Limb (tissue), 2 donors: ENCODE measurements at regions not wholly inside any gene's neighbourhood (a gene's known extent, or its start where the extent isn't known, plus 50 kb on each side); places are given as distances from the start of the nearest gene placed in this dataset.

Source experiments
- DNase-seq, 2 donors: peaks; one replicate each; pipeline ENCODE4 v3.0.0-alpha.2; 2016; ENCODE audit errors: extremely low spot score in 2 of 2

DNA sequence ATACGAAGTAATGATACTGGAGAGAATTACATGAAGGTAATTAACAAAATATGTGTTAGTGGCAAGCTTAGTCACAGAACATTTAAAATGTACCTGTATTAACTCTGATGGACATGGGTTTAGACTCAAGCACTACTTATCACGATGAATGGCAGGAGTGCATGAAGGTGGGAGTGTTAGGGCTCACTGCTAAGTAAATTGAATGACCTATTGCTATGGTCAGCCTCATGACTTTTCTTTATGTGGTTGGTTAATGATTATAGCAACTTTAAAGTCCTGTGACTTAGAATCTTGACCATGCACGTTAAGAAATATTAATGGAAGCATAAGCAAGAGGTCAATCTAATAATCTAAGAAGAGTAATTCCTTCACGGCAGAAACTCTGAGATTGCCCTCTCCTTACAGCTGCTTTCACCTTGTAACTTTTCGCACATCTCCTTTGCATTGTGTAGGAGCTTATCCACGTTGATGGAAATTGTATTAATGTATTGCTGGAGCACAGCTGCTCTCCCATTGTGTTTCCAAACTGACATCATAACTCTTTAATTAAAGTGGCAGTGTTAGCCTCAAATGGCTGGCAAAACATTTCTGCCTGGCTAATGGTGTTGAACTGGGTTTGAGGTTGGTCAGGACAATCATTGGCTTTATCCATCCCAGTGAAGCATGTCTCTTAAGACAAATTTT lies 114.5 kb downstream of the RXFP2 start:
- DNase-seq: no peak

DNA sequence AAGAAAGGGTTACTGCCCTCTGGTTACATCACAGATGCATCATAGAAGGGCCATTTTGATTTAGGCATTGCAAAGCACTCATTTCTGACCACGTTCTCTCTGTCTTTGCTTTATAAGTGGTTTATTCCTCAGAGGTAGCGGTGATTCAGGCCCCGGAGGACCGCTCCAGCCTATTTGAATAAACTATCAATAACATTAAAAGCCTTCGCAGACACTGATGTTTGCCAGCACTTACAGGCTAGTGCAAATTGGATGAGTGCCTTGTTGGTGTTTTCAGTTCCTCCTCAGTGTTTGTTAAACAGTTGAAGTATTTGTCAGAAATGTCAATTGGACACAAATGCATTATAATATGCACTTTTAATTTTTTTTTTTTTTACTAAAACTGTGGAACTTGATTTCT lies 120.2 kb downstream of the RXFP2 start:
- DNase-seq: no peak

DNA sequence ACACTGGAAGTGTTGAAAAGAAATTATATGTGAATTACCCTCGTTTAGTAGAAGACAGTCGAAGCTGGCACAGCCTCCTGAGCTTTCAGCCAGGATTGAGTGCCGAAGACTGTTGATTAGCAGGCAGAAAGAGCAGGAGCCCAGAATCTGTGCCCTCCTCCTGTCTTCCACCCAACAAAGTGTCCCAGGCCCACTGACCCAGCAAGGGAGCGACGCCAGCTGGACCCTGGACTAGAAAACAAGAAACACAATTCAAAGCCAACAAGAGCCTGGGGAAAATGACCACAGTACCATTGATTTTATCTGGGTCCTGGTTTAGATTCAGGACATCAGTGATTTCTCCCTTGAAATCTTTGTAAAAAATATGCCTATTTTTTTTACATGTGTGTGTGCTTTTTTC lies 120.7 kb downstream of the RXFP2 start:
- DNase-seq: no peak

DNA sequence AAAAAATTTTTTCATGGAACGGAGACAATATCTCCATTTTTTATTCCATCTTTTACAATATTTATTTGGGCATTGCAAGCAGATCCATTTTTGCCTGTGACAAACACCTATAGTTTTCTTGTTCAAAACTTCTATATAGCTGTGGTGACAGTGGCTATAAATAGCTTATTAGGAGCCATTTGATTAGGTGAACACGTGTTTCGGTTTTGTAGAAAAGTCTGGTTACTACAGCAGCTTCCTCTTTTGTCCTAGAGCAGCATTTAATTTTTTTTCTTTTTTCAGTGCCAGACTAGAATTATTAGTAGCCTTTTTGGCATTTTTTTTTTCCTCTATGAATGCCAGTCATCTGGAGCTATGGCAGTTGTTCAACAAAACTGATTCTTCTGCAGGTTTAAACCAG lies 123.5 kb downstream of the RXFP2 start:
- DNase-seq: no peak

DNA sequence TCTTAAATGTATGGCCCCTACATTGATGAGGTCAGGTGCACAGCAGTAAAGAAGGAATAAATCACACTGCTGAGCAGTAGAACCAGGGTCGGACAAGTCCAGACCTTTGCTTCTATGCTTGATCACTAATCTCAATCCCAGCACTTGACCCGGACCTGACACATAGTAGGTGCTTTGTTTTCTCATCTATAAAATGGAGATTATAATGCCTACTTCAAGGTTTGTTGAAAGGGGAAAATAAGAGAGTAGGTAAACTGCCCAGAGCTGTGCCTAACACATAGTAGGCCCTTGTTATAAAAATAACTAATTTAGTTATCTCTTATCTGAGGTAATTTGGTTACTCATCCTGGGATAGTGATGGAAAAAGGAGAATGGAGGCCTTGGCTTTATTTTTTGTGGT lies 125.0 kb downstream of the RXFP2 start:
- no peak for DNase-seq

DNA sequence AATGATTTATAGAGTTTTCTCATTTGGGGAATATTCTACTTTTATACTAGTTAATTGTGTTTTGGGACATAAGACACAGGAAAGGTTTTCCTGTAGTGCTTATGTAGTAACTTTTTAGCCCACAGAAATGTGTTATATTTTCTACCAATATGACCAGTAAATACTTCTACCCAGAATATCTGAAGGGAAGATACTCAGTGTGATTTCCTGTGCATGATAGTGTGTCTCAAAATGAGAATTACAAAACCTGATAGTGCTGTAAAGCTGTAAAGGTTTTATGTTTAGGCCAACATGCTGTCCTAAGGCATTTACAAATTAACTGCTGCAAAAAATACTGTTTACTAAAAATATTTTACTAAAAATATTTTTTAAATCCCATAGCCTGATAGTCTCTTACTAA lies 126.8 kb downstream of the RXFP2 start:
- no peak for DNase-seq

DNA sequence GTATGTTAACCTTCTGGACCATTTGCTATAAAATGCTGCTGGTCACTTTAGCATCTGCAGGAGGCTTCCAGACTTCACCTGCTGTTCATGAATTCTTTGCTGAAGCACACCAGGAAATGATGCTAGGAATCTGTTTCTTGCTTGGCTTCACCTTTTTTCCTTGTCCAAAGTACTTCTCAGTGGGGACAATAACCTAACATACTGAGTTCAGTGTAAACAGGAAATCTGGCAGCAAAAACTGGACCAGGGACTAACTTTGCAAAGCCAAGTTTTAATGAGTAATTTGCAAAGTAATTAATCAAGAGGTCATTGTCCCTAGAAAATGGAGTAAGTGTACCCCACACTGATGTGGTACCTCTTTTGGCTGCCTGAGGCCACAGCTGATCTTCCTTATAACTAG lies 128.4 kb downstream of the RXFP2 start:
- no peak for DNase-seq

DNA sequence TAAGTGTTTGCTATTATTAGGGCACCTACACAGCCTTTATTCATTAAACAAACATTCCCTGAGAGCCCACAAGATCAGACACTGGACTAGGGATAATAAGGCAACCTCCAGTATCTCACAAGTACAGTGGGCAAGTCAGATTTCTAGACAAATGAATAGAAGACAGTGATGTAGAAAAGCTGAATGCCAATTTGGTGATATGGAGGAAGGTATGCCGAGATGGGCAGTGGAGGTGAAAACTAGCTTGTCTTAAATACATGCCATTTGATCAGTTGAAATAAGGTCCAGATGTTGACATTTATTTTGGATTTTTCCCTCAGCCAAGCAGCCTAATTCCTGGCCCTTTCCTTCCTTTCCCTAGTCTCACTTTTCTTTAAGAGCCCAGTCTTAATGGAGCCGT lies 130.3 kb downstream of the RXFP2 start:
- DNase-seq: no peak

DNA sequence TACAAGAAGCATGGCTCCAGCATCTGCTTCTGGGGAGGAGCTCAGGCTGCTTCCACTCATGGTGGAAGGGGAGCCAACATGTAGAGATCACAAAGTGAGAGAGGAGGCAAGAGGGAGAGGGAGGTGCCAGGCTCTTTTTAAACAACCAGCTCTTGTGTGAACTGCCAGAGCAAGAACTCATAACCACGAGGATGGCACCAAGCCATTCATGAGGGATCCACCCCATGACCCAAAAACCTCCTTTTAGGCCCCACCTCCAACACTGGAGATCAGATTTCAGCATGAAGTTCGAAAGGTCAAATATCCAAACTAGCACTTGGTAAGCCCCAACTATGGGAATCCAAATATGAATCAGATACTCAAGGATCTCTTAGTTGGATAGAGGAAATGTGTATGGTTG lies 131.2 kb downstream of the RXFP2 start:
- DNase-seq: no peak

DNA sequence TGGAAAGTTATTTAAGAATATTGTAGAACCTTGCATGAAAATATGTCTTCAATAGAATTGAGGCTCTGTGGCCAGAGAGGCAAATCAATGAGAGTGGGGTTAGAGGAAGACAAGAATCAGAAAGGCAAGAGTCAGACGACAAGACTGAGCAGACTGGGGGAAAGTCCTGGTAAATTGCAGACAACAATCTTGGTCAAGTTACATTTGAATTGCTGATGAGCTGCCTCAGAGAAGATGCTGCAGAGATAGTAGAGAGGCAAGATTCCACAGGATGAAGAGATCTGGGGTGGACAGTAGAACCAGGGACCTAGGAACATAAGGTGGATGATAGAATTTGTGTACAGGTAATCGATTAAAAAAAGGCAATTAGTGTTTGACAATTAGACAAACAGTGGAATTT lies 133.8 kb downstream of the RXFP2 start:
- DNase-seq: no peak

DNA sequence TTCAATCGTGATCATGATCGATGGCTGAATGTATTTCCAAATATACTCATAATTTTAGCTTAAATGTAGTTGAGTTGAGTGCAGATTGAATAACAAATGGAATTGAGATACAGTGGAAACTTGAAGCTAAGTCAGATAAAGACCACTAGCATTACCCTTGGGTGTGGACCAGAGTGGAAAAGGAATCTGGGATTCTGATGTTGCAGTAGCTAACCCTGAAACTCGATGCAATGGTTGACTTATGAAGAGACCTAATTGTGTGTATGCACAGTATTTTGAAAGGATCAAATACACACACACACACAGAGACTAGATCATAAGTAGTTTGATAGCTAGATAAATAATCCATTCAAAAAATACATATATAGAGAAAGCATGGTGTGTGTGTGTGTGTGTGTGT lies 135.8 kb downstream of the RXFP2 start:
- DNase-seq: no peak

DNA sequence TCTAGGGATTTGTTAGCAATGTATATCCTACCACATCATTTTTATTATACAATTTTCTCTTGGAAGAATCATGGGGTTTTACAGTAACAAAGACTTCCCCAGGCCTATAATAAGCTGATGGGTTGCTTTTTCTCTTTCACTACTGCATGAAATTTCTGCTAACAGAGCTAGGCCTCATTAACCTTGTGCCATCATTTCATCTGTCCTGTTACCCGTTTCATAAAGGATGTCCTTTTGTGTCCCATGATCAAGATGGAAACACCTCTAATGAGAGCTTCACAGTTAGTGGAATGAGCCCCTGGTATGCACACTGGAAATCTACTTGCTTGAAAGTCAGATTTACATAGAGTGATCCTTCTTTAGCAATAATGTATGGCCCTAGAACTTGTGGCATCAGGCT lies 138.7 kb downstream of the RXFP2 start:
- no peak for DNase-seq

DNA sequence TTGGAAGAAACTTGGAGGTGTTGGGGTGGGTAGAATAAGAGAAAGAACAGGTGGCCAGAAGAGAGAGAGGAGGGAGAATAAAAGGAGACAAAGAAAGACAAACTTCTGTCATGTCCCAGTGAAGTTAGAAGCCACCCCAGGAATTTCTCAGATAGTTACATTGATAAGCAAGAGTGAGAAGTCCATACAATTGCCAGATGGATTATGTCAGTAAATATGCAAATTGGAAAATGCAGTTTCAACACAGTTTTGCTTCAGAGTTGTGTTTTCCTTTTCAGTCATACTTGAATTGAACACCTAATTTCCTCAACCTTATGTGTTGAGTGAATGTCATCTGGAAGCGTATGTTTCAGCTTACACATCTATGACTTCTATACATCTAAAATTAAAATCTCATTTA lies 139.2 kb downstream of the RXFP2 start:
- DNase-seq: no peak

DNA sequence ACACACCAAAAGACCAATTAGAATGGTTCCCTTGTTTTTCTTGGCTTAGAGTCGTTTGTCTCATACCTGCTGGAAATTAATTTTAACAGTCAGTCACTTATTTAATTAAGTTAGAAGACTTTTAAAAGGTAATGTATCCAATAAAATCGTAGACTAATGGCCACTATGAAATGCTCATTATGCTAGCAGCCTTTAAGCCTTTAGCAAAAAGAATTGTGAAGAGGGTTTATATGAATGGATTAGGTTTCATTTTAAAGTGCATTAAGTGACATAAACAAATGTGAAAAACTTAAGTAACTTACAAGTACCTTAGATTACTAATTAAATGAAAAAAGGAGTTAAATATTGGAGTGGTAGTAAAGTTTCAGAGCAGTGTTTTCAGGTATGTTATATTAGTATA lies 139.6 kb downstream of the RXFP2 start:
- DNase-seq: no peak

DNA sequence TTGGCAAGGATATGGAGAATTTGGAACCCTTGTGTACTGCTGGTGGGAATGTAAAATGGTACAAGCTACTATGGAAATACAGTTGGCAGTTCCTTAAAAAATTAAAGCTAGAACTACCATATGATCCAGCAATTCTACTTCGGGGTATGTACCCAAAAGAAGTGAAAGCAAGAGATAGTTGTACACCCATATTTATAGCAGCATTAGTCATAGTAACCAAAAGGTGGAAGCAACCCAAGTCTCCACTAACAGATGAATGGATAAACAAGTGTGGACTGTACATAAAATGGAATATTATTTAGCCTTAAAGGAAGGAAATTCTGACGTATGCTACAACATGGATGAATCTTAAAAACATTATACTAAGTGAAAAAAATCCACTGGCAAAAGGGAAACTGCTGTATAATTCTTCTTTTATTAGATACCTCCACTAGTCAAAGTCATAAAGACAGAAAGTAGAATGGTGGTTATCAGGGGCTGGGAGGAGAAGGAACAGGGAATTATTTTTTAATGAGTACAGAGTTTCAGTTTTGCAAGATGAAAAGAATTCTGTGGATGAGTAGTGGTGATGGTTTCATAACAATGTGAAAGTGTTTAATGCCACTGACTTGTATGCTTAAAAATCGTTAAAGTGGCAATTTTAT lies 141.6 kb downstream of the RXFP2 start:
- DNase-seq: no peak

DNA sequence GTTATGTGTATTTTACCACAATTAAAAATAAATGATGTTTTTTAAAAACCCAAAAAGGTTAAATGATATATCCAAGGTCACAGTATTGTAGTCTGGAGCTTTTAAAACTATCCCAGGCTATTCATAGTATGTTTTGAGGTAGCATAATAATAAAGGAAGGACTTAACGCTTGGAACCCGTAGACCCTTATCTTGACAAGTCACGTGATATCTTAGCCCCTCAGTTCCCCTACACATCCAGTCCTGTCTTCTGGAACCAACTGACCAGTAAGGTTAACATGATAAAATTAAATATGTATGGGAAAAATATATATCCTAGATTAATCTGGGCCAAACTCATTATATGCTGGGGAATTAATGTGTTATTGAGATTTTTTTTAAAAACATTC lies 142.2 kb downstream of the RXFP2 start:
- DNase-seq: no peak

DNA sequence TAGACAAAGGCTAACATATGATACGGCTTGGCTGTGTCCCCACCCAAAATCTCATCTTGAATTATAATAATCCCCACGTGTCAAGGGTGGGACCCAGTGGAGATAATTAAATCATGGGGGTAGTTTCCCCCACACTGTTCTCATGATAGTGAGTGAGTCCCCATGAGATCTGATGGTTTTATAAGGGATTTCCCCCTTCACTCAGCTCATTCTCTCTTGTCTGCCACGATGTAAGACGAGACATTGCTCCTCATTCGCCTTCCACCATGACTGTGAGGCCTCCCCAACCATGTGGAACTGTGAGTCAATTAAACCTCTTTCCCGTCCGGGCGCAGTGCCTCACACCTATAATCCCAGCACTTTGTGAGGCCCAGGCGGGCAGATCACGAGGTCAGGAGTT lies 143.5 kb downstream of the RXFP2 start:
- no peak for DNase-seq

DNA sequence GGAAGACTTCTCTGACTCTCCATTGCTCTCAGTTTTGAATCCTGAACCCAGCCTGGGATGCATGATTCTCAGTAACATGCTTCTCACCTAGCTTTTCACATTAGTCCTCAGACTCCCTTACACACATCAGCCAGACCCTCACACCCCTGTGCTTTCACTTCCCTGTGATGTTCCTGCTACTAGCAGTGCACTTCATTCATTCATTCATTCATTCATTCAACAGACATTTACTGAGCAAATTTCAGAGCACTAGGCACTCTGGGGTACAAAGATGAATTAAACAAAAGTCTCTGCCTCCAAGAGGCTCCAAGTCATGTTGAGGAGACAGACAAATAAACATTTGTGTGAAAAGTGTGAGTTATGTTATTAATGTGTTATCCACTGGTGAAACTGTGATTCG lies 145.2 kb downstream of the RXFP2 start:
- no peak for DNase-seq

DNA sequence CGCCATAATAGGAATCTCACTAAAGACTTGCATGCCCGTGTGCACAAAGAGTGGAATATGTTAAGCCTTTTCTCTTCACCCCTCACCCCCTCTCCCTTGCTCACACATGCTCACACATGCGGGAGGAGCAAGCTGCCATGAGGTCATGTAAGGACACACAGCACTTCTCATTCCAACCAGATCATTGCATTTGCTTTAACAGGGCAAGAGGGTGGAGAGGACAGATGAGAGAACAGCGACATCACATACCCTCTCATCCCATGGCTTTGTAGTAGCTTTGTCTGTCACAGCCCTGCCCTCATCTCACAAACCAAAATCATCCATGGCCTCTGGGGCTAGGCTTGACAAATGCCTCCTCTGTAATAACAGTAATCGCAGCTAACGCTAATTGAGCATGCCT lies 145.6 kb upstream of the FRY start:
- no peak for DNase-seq

DNA sequence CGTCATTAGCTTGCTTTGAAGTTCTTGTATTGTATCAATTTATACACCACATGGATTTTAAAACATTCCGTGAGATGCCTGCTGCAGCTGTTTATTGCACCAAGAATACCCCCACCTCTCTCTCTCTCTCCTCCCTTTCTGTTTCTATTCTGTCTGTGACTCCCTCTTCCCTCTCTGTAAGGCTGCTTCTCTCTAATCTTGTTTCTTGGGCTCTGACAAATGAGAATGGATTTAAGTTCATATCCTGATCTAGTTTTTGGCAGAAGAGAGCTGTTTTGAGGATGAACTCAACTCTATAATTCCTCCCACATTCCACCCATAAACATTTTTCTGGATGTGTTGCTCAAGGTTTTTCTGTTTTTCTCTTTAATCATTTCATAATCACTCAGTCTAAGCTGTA lies 144.3 kb upstream of the FRY start:
- DNase-seq: no peak

DNA sequence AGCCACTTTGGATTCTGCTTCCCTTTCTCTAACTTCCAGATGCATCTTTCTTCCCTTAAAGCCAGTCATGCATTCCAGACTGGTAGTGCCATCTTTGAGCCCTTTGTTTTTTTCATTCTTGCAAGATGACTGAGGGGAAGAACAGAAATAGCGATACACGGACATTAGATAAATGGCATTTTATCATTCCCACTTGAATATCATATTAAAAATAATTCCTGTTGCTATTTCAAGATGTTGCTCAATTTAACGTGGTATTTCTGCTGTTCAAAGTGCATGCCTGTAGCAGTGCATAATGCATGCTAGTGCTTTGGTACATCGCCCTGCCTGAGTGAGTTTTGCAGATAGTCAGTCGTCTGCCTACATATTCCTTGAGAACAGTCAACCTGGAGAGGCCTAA lies 140.6 kb upstream of the FRY start:
- DNase-seq: no peak

DNA sequence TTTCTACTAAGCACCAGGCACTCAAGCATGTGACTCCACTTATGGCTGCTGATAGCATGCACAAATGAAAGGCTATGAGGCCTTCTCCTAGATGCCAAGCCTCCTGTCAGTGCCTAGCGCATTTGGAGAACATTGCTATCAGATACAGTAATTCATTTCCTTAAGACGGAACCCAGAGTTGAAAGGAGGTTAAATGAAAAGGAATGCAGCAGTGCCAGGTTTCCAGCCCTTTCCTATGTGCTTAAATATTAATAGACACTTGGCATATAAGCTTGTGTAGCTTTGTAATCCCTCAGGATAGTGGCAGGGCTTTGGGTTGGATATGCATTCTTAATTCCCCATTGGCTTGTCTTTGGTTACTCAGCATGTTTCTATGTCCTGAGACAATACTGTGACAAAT lies 140.1 kb upstream of the FRY start:
- DNase-seq: no peak

DNA sequence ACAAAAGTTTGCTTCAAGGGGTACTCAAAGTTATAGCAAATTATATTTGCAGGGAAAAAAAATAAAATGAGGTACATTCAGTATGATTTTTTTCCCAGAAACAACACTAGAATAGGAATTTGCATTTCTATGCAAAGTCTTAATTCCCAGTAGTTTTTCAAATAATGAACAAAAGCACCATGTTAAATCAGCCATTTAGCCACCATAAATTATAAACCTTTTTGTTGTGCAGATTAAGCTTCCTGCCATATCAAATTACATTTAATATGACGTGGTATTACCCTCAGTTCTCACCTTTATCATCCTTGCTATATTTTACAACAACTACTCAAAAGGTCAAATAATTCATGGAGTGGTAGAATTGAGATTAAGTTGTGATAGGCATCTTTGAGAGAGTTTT lies 136.6 kb upstream of the FRY start:
- no peak for DNase-seq

DNA sequence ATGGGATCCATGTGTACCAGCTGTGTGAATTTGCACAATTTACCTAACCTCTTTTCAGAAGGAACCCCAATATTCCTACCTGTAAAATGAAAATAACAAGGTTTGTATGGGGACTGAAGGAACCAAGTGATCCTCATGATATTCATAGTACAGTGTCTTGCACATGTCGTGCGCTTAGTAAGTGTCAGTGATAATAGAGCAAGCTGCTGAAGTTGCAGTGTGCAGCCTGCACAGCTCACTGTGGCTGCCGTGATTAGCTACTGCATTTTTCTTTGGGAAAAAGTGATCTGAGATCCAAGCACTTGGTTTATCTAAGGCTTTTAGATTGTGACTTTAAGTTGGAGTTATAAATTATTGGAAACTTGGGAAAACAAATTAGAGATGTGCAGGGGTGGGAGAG lies 135.9 kb upstream of the FRY start:
- no peak for DNase-seq
